ENCODE measurements at regions not wholly inside any gene's neighbourhood (a gene's known extent, or its start where the extent isn't known, plus 50 kb on each side); places are given as distances from the start of the nearest gene placed in this dataset.
"Not testable (repeated sequence)": the region's sequence is repeated elsewhere in the genome, so short reads cannot be mapped to it uniquely, and the experiment has no call there.

DNA sequence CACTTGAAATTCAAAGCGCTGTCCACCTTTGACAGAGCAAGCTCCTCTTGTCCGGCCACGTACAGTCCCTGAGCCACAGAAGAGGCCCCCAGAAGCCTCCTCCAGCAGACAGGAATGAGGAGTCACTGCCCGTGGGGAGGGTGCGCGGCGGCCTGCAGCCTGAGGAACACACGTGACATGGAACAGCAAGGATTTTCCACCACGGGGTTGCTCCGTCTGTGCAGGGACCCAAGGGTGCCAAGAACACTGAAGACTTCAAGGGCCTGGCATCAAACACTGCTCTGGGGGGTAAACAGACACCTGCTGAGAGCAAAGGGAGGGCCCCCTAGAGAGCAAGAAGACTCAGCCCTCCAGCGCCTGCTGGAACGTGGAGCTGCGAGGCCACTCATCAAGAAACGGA, 237.9 kb upstream of the SGCG start:
- H3K9ac ChIP-seq (ENCODE audit: low read depth in 1 of 2, low read length in 2 of 2); H3K4me3 ChIP-seq (ENCODE audit: low read length in 2 of 2); H3K4me1 ChIP-seq (ENCODE audit: control insufficient read depth in 2 of 2, insufficient read depth in 2 of 2, low read length in 2 of 2); H3K36me3 ChIP-seq (ENCODE audit: control insufficient read depth in 2 of 2, insufficient read depth in 2 of 2, low read length in 2 of 2); H3K27me3 ChIP-seq (ENCODE audit: control insufficient read depth in 2 of 2, insufficient read depth in 2 of 2, low read length in 2 of 2); H3K9me3 ChIP-seq (ENCODE audit: control insufficient read depth in 2 of 2, low read length in 2 of 2); H3K27ac ChIP-seq (ENCODE audit: low read depth in 2 of 2, low read length in 2 of 2): not testable (repeated sequence)

DNA sequence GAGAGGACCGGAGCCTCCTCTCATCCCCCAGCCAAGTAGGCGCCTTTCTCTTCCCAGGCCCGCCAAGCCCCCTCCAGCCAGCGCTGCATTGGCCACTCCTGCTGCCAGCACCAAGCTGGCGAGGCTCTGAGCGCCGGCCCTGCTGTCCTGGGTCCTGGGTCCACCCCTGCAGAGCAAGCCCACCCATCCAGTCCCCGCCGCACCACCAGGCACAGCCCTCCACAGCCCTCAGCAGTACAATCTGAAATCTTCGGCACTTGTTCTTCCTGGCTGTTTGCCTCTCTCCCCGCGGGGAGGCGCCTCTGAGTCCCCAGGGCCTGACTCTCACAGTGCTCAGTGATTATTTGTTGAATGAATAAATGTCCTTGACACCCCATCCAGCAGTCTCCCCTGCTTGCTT, 236.4 kb upstream of the SGCG start:
- H3K27me3 ChIP-seq (ENCODE audit: control insufficient read depth in 2 of 2, insufficient read depth in 2 of 2, low read length in 2 of 2) = no peaks in the 10 kb centered on the region
- H3K36me3 ChIP-seq (ENCODE audit: control insufficient read depth in 2 of 2, insufficient read depth in 2 of 2, low read length in 2 of 2) = no peaks in the 10 kb centered on the region
- no peaks in the 10 kb centered on the region for H3K9me3 ChIP-seq (ENCODE audit: control insufficient read depth in 2 of 2, low read length in 2 of 2)
- H3K4me3 ChIP-seq (ENCODE audit: low read length in 2 of 2) = no peak overlapping the region
- no peak overlapping the region for H3K9ac ChIP-seq (ENCODE audit: low read depth in 1 of 2, low read length in 2 of 2)
- no peak overlapping the region for H3K27ac ChIP-seq (ENCODE audit: low read depth in 2 of 2, low read length in 2 of 2)
- no peaks in the 10 kb centered on the region for H3K4me1 ChIP-seq (ENCODE audit: control insufficient read depth in 2 of 2, insufficient read depth in 2 of 2, low read length in 2 of 2)

DNA sequence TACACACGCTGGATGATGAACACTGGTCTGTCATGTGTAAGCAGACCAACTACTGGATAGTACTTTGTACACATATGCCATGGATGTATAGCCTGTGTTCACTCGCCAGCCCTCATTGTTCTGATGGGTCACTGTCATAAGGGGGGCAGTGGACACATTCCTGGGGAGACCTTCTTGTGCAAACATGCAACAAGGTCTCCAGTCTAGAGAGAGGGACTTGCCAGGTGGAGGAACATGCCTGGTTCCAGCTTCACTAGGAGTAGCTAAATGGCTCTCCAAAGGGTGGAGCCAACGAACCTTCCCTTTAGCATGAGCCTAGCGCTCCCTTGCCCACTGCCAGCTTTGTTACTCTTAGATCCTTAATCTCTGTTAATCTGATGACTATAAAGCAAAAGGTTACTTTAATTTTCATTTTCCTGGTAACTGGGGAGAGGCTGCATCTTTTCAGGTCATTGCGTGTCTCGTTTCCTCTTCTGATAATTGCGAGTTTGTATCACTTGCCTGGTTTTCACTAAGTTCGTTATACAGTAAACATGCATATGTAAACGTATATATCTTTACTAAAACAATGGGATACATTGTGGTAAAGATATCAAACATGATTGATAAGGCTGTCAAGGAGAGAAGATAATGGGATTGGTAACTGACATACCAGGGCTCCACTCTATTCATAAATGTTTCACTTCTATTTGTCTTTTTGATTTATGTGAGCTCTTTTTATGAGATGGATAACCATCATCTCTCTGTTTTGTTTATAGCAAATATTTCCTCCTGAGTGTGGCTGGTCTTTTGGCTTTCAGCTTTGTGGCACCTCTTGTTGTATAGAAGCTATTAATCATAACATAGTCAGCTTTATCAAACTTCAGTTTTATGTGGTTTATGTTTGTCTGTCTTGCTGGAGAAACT, 235.2 kb upstream of the SGCG start:
- no peak overlapping the region for H3K27ac ChIP-seq (ENCODE audit: low read depth in 2 of 2, low read length in 2 of 2)
- H3K9ac ChIP-seq (ENCODE audit: low read depth in 1 of 2, low read length in 2 of 2) = no peak overlapping the region

DNA sequence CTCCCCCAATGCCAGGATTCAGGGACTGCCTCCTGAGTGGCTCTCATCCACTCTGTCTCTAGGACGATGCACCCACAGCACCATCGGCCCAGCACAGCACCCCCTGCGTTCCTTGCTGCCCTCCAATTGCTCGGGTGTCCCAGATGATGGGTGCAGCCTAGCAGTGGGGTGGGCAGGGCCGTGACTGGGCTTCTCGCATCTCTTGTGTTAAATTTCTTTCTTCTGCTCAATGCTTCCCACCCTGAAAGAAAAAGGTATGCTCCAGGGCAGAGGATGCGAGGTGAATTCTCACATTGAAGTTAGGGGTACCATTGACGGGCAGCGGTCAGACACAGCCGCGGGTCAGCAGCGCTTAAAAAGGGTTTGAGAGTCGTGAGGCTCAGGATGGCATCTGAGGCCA, 232.4 kb upstream of the SGCG start:
- no peaks in the 10 kb centered on the region for H3K9me3 ChIP-seq (ENCODE audit: control insufficient read depth in 2 of 2, low read length in 2 of 2)
- no peak overlapping the region for H3K27ac ChIP-seq (ENCODE audit: low read depth in 2 of 2, low read length in 2 of 2)
- H3K4me1 ChIP-seq (ENCODE audit: control insufficient read depth in 2 of 2, insufficient read depth in 2 of 2, low read length in 2 of 2) = no peaks in the 10 kb centered on the region
- no peaks in the 10 kb centered on the region for H3K36me3 ChIP-seq (ENCODE audit: control insufficient read depth in 2 of 2, insufficient read depth in 2 of 2, low read length in 2 of 2)
- no peaks in the 10 kb centered on the region for H3K27me3 ChIP-seq (ENCODE audit: control insufficient read depth in 2 of 2, insufficient read depth in 2 of 2, low read length in 2 of 2)
- no peak overlapping the region for H3K4me3 ChIP-seq (ENCODE audit: low read length in 2 of 2)
- no peak overlapping the region for H3K9ac ChIP-seq (ENCODE audit: low read depth in 1 of 2, low read length in 2 of 2)

More for the DNA sequence above, 235.2 kb upstream of the SGCG start:
- Histone ChIP-seq H3K9me3 (ENCODE audit: control insufficient read depth in 2 of 2, low read length in 2 of 2) (no peaks in the 10 kb centered on the region), H3K36me3 (ENCODE audit: control insufficient read depth in 2 of 2, insufficient read depth in 2 of 2, low read length in 2 of 2) (no peaks in the 10 kb centered on the region), H3K4me3 (ENCODE audit: low read length in 2 of 2) (no peak overlapping the region), H3K27me3 (ENCODE audit: control insufficient read depth in 2 of 2, insufficient read depth in 2 of 2, low read length in 2 of 2) (no peaks in the 10 kb centered on the region), H3K4me1 (ENCODE audit: control insufficient read depth in 2 of 2, insufficient read depth in 2 of 2, low read length in 2 of 2) (no peaks in the 10 kb centered on the region)

DNA sequence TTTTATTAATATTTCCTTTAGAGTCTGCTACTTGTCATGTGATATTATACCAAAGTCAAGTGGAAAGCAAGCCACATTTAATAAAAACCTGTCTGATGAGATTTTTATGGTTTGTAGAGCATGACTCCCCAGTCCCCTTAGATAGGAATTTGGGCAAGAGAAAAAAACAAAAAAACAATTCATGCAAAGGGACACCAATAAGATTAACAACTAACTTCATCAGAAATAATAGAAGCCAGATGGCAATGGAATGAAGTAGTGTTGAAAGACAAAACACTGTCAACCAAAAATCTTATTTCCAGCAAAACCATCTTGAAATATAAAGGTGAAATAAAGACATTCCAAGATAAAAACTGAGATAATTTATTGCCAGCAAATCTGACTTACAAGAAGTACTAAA, 228.8 kb upstream of the SGCG start:
- not testable (repeated sequence) for H3K27ac ChIP-seq (ENCODE audit: low read depth in 2 of 2, low read length in 2 of 2); H3K9ac ChIP-seq (ENCODE audit: low read depth in 1 of 2, low read length in 2 of 2); H3K9me3 ChIP-seq (ENCODE audit: control insufficient read depth in 2 of 2, low read length in 2 of 2); H3K4me1 ChIP-seq (ENCODE audit: control insufficient read depth in 2 of 2, insufficient read depth in 2 of 2, low read length in 2 of 2); H3K27me3 ChIP-seq (ENCODE audit: control insufficient read depth in 2 of 2, insufficient read depth in 2 of 2, low read length in 2 of 2); H3K36me3 ChIP-seq (ENCODE audit: control insufficient read depth in 2 of 2, insufficient read depth in 2 of 2, low read length in 2 of 2); H3K4me3 ChIP-seq (ENCODE audit: low read length in 2 of 2)

DNA sequence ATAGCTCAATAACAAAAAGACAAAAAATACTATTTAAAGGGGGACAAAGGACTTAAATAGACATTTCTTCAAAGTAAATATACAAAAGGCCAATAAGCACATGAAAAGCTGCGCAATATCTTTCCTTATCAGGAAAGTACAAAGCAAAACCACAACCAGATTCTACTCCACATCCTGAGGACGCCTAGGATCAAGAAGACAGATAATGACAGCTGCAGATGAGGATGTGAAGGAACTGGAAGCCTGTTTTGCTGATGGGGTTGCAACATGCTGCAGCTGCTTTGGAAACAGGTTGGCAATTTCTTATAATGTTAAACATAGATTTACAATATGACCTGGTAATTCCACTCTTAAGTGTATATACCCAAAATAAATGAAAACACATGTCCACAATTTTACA, 225.6 kb upstream of the SGCG start:
- H3K27me3 ChIP-seq (ENCODE audit: control insufficient read depth in 2 of 2, insufficient read depth in 2 of 2, low read length in 2 of 2); H3K9me3 ChIP-seq (ENCODE audit: control insufficient read depth in 2 of 2, low read length in 2 of 2); H3K9ac ChIP-seq (ENCODE audit: low read depth in 1 of 2, low read length in 2 of 2); H3K36me3 ChIP-seq (ENCODE audit: control insufficient read depth in 2 of 2, insufficient read depth in 2 of 2, low read length in 2 of 2); H3K4me1 ChIP-seq (ENCODE audit: control insufficient read depth in 2 of 2, insufficient read depth in 2 of 2, low read length in 2 of 2); H3K4me3 ChIP-seq (ENCODE audit: low read length in 2 of 2); H3K27ac ChIP-seq (ENCODE audit: low read depth in 2 of 2, low read length in 2 of 2): not testable (repeated sequence)

DNA sequence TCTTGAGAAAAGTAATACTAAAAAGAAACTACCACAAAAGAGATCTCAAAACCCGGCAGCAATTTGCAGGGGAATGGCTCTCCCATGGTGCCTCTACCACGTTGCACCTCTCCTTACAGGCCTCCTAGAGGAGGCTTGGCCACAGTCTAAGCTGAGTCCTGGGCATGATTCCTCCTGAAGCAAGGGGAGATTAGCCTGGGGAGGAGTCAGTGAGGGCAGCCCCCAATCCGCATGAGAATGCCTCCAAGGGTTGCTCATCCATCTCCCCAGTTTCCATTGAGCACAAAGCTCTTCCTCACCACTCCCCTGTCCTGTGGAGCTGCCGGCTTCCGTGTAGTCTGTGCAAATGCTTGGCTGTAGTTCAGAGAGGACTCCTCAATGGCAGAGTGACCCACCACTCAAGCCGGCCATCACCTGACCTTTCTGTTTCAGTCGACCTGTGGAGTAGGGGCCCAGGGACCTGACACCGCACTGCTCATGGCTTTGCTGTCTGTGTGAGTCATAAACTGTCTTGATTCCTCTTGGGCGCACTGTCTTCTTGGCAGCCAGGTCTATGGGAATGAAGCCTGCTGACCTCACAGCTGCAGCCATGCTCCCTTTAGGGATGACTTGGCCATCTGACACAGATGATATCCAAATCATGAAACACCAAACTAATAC, 224.2 kb upstream of the SGCG start:
- H3K36me3 ChIP-seq (ENCODE audit: control insufficient read depth in 2 of 2, insufficient read depth in 2 of 2, low read length in 2 of 2); H3K9me3 ChIP-seq (ENCODE audit: control insufficient read depth in 2 of 2, low read length in 2 of 2); H3K27ac ChIP-seq (ENCODE audit: low read depth in 2 of 2, low read length in 2 of 2); H3K9ac ChIP-seq (ENCODE audit: low read depth in 1 of 2, low read length in 2 of 2); H3K27me3 ChIP-seq (ENCODE audit: control insufficient read depth in 2 of 2, insufficient read depth in 2 of 2, low read length in 2 of 2); H3K4me1 ChIP-seq (ENCODE audit: control insufficient read depth in 2 of 2, insufficient read depth in 2 of 2, low read length in 2 of 2); H3K4me3 ChIP-seq (ENCODE audit: low read length in 2 of 2): not testable (repeated sequence)

DNA sequence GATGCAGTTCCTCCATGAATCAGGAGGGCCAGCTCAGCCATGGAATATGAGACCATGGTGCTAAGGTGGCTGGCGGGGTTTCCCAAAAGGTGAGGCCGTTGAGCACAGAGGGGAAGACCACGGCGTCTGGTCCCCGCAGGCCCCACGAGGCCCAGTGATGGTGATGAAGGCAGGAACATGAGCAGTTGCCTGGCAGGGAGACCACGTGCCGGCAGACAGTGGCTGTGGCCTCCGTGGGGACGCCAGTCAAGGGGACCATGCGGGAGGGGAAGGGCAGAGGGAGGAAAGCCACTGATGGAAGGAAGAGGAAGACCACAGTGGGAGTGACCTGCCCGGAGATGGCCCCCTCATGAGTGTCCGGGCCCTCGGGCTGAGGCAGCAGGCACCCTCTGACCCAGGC, 220.9 kb upstream of the SGCG start:
- H3K4me3 ChIP-seq (ENCODE audit: low read length in 2 of 2); H3K4me1 ChIP-seq (ENCODE audit: control insufficient read depth in 2 of 2, insufficient read depth in 2 of 2, low read length in 2 of 2); H3K36me3 ChIP-seq (ENCODE audit: control insufficient read depth in 2 of 2, insufficient read depth in 2 of 2, low read length in 2 of 2); H3K27me3 ChIP-seq (ENCODE audit: control insufficient read depth in 2 of 2, insufficient read depth in 2 of 2, low read length in 2 of 2); H3K9me3 ChIP-seq (ENCODE audit: control insufficient read depth in 2 of 2, low read length in 2 of 2); H3K27ac ChIP-seq (ENCODE audit: low read depth in 2 of 2, low read length in 2 of 2); H3K9ac ChIP-seq (ENCODE audit: low read depth in 1 of 2, low read length in 2 of 2): not testable (repeated sequence)

DNA sequence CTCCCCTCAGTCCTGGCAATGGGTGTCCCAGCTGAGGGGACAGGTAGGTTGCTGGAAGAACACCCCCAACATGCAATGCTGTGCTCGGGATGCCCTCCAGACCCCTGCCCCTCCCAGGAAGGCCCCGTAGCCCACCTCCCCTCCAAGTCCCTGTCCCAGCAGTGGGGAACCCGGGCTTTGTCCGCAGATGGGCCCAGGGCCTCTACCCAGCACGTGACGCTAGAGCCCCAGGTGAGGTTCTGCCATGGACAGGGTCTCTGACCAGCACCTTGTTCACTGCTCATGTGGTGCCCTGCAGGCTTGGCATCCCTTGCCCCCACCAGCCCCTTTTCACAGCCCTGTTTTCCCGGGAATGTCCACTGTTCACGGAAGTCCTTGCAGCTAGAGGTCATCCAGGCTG, 220.0 kb upstream of the SGCG start:
- no peaks in the 10 kb centered on the region for H3K36me3 ChIP-seq (ENCODE audit: control insufficient read depth in 2 of 2, insufficient read depth in 2 of 2, low read length in 2 of 2)
- no peaks in the 10 kb centered on the region for H3K9me3 ChIP-seq (ENCODE audit: control insufficient read depth in 2 of 2, low read length in 2 of 2)
- no peaks in the 10 kb centered on the region for H3K27me3 ChIP-seq (ENCODE audit: control insufficient read depth in 2 of 2, insufficient read depth in 2 of 2, low read length in 2 of 2)
- no peak overlapping the region for H3K27ac ChIP-seq (ENCODE audit: low read depth in 2 of 2, low read length in 2 of 2)
- no peak overlapping the region for H3K9ac ChIP-seq (ENCODE audit: low read depth in 1 of 2, low read length in 2 of 2)
- no peaks in the 10 kb centered on the region for H3K4me1 ChIP-seq (ENCODE audit: control insufficient read depth in 2 of 2, insufficient read depth in 2 of 2, low read length in 2 of 2)
- H3K4me3 ChIP-seq (ENCODE audit: low read length in 2 of 2) = no peak overlapping the region

DNA sequence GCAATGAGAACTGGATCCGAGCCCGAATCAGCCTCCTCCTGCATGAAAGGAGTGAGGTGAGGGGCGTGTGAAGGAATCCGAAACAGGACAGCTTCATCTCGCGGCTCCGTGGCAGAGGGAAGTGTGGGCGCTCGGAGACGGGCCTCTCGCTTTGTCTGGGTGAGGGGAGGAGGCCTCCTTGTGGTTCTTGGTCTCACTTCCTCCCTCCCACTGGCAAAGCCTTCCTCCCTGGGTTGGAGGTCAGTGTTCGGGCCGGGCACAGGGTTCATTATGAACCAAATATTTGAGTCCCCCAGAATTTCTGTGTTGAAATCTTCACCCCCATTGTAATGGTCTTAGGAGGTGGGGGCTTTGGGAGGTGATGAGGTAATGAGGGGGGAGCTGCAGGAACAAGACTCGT, 219.4 kb upstream of the SGCG start:
- not testable (repeated sequence) for H3K9ac ChIP-seq (ENCODE audit: low read depth in 1 of 2, low read length in 2 of 2); H3K27ac ChIP-seq (ENCODE audit: low read depth in 2 of 2, low read length in 2 of 2); H3K4me3 ChIP-seq (ENCODE audit: low read length in 2 of 2); H3K27me3 ChIP-seq (ENCODE audit: control insufficient read depth in 2 of 2, insufficient read depth in 2 of 2, low read length in 2 of 2); H3K4me1 ChIP-seq (ENCODE audit: control insufficient read depth in 2 of 2, insufficient read depth in 2 of 2, low read length in 2 of 2); H3K36me3 ChIP-seq (ENCODE audit: control insufficient read depth in 2 of 2, insufficient read depth in 2 of 2, low read length in 2 of 2); H3K9me3 ChIP-seq (ENCODE audit: control insufficient read depth in 2 of 2, low read length in 2 of 2)

Measured in mucosa of rectum (tissue), 2 donors.